ENCODE measurements at regions not wholly inside any gene's neighbourhood (a gene's known extent, or its start where the extent isn't known, plus 50 kb on each side); places are given as distances from the start of the nearest gene placed in this dataset.
"Not testable (repeated sequence)": the region's sequence is repeated elsewhere in the genome, so short reads cannot be mapped to it uniquely, and the experiment has no call there.

- Histone ChIP-seq H3K27ac (ENCODE audit: low read depth, low read length) (no peak overlapping the region), H3K4me3 (ENCODE audit: low read length) (no peak overlapping the region), H3K79me2 (ENCODE audit: control insufficient read depth, insufficient read depth, low read length) (no peaks in the 10 kb centered on the region), H2BK5ac (ENCODE audit: low read length) (no peak overlapping the region), H3K4ac (ENCODE audit: low read depth, low read length) (no peak overlapping the region), H4K5ac (ENCODE audit: low read length) (no peak overlapping the region), H3K4me1 (ENCODE audit: control insufficient read depth, low read depth, low read length) (no peaks in the 10 kb centered on the region), H3K4me2 (ENCODE audit: low read length) (no peak overlapping the region), H4K8ac (ENCODE audit: low read depth, low read length) (no peak overlapping the region), H3K27me3 (ENCODE audit: insufficient read depth, low read length, poor library complexity) (no peaks in the 10 kb centered on the region), H2BK120ac (ENCODE audit: low read depth, low read length) (no peak overlapping the region), H3K36me3 (ENCODE audit: control insufficient read depth, insufficient read depth, low read length) (no peaks in the 10 kb centered on the region), H2AK5ac (ENCODE audit: low read length) (no peak overlapping the region), H3K18ac (ENCODE audit: low read length) (no peak overlapping the region), H3K23ac (ENCODE audit: low read length) (no peak overlapping the region), H3K9ac (ENCODE audit: low read length) (no peak overlapping the region), H3K56ac (ENCODE audit: low read length) (no peak overlapping the region), H2BK15ac (replicated peaks; ENCODE audit: low read depth) (no peak overlapping the region), H3K79me1 (ENCODE audit: low read length) (no peaks in the 10 kb centered on the region)
- DNase-seq = no peak
- WGBS (ENCODE audit: extremely low coverage, insufficient coverage, low lambda C conversion rate) = no CpG with 5 or more reads among the region's 3 CpGs
These were observed 426.6 kb upstream of the CHRM2 start for GRCh38 chr7:136441835-136442234.

GRCh38 chr7:136431736-136432135 is 436.7 kb upstream of the CHRM2 start:
- H3K23ac ChIP-seq (ENCODE audit: low read length); H3K4me2 ChIP-seq (ENCODE audit: low read length); H3K36me3 ChIP-seq (ENCODE audit: control insufficient read depth, insufficient read depth, low read length); H2AK5ac ChIP-seq (ENCODE audit: low read length); H2BK120ac ChIP-seq (ENCODE audit: low read depth, low read length); H3K4ac ChIP-seq (ENCODE audit: low read depth, low read length); H3K4me3 ChIP-seq (ENCODE audit: low read length); H3K9ac ChIP-seq (ENCODE audit: low read length); H3K18ac ChIP-seq (ENCODE audit: low read length); H3K4me1 ChIP-seq (ENCODE audit: control insufficient read depth, low read depth, low read length); H4K8ac ChIP-seq (ENCODE audit: low read depth, low read length); DNase-seq; H3K79me1 ChIP-seq (ENCODE audit: low read length); H3K56ac ChIP-seq (ENCODE audit: low read length); H4K5ac ChIP-seq (ENCODE audit: low read length); H2BK15ac ChIP-seq (replicated peaks; ENCODE audit: low read depth); H3K27ac ChIP-seq (ENCODE audit: low read depth, low read length); H3K27me3 ChIP-seq (ENCODE audit: insufficient read depth, low read length, poor library complexity); H3K79me2 ChIP-seq (ENCODE audit: control insufficient read depth, insufficient read depth, low read length); H2BK5ac ChIP-seq (ENCODE audit: low read length): not testable (repeated sequence)
- WGBS (ENCODE audit: extremely low coverage, insufficient coverage, low lambda C conversion rate) = no CpG with 5 or more reads among the region's 3 CpGs

- no peaks in the 10 kb centered on the region for H3K27me3 ChIP-seq (ENCODE audit: insufficient read depth, low read length, poor library complexity)
- H3K56ac ChIP-seq (ENCODE audit: low read length) = no peak overlapping the region
- no peaks in the 10 kb centered on the region for H3K4me1 ChIP-seq (ENCODE audit: control insufficient read depth, low read depth, low read length)
- H3K4me3 ChIP-seq (ENCODE audit: low read length) = no peak overlapping the region
- H4K8ac ChIP-seq (ENCODE audit: low read depth, low read length) = no peak overlapping the region
- no peak overlapping the region for H4K5ac ChIP-seq (ENCODE audit: low read length)
- H2AK5ac ChIP-seq (ENCODE audit: low read length) = no peak overlapping the region
- H3K79me1 ChIP-seq (ENCODE audit: low read length) = no peaks in the 10 kb centered on the region
- H2BK15ac ChIP-seq (replicated peaks; ENCODE audit: low read depth) = no peak overlapping the region
- DNase-seq = no peak
- no peak overlapping the region for H3K4me2 ChIP-seq (ENCODE audit: low read length)
- no peak overlapping the region for H2BK5ac ChIP-seq (ENCODE audit: low read length)
- no peak overlapping the region for H2BK120ac ChIP-seq (ENCODE audit: low read depth, low read length)
- H3K18ac ChIP-seq (ENCODE audit: low read length) = no peak overlapping the region
- H3K79me2 ChIP-seq (ENCODE audit: control insufficient read depth, insufficient read depth, low read length) = no peaks in the 10 kb centered on the region
- no peak overlapping the region for H3K4ac ChIP-seq (ENCODE audit: low read depth, low read length)
- no peak overlapping the region for H3K9ac ChIP-seq (ENCODE audit: low read length)
- H3K23ac ChIP-seq (ENCODE audit: low read length) = no peak overlapping the region
- no peaks in the 10 kb centered on the region for H3K36me3 ChIP-seq (ENCODE audit: control insufficient read depth, insufficient read depth, low read length)
- H3K27ac ChIP-seq (ENCODE audit: low read depth, low read length) = no peak overlapping the region
These were observed 444.4 kb upstream of the CHRM2 start for GRCh38 chr7:136424058-136424457.

- H2BK120ac ChIP-seq (ENCODE audit: low read depth, low read length); H3K79me1 ChIP-seq (ENCODE audit: low read length); H3K18ac ChIP-seq (ENCODE audit: low read length); H2BK15ac ChIP-seq (replicated peaks; ENCODE audit: low read depth); H3K4me2 ChIP-seq (ENCODE audit: low read length); H3K27me3 ChIP-seq (ENCODE audit: insufficient read depth, low read length, poor library complexity); H3K27ac ChIP-seq (ENCODE audit: low read depth, low read length); H3K4ac ChIP-seq (ENCODE audit: low read depth, low read length); H3K23ac ChIP-seq (ENCODE audit: low read length); H3K4me3 ChIP-seq (ENCODE audit: low read length); H2BK5ac ChIP-seq (ENCODE audit: low read length); H4K5ac ChIP-seq (ENCODE audit: low read length); H3K4me1 ChIP-seq (ENCODE audit: control insufficient read depth, low read depth, low read length); H4K8ac ChIP-seq (ENCODE audit: low read depth, low read length); H2AK5ac ChIP-seq (ENCODE audit: low read length); H3K79me2 ChIP-seq (ENCODE audit: control insufficient read depth, insufficient read depth, low read length); H3K9ac ChIP-seq (ENCODE audit: low read length); DNase-seq; H3K36me3 ChIP-seq (ENCODE audit: control insufficient read depth, insufficient read depth, low read length); H3K56ac ChIP-seq (ENCODE audit: low read length): not testable (repeated sequence)
- no CpG with 5 or more reads among the region's 21 CpGs for WGBS (ENCODE audit: extremely low coverage, insufficient coverage, low lambda C conversion rate)
These were observed 442.6 kb upstream of the MTPN start for GRCh38 chr7:136419740-136420139.

- Histone ChIP-seq H3K23ac (ENCODE audit: low read length) (no peak overlapping the region), H2BK15ac (replicated peaks; ENCODE audit: low read depth) (no peak overlapping the region), H3K4me3 (ENCODE audit: low read length) (no peak overlapping the region), H3K4me2 (ENCODE audit: low read length) (no peak overlapping the region), H3K27me3 (ENCODE audit: insufficient read depth, low read length, poor library complexity) (no peaks in the 10 kb centered on the region), H3K4ac (ENCODE audit: low read depth, low read length) (no peak overlapping the region), H3K18ac (ENCODE audit: low read length) (no peak overlapping the region), H3K4me1 (ENCODE audit: control insufficient read depth, low read depth, low read length) (no peaks in the 10 kb centered on the region), H3K27ac (ENCODE audit: low read depth, low read length) (no peak overlapping the region), H2AK5ac (ENCODE audit: low read length) (no peak overlapping the region), H3K79me1 (ENCODE audit: low read length) (no peaks in the 10 kb centered on the region), H3K79me2 (ENCODE audit: control insufficient read depth, insufficient read depth, low read length) (no peaks in the 10 kb centered on the region), H2BK120ac (ENCODE audit: low read depth, low read length) (no peak overlapping the region), H3K36me3 (ENCODE audit: control insufficient read depth, insufficient read depth, low read length) (no peaks in the 10 kb centered on the region), H3K56ac (ENCODE audit: low read length) (no peak overlapping the region), H4K8ac (ENCODE audit: low read depth, low read length) (no peak overlapping the region), H4K5ac (ENCODE audit: low read length) (no peak overlapping the region), H3K9ac (ENCODE audit: low read length) (no peak overlapping the region), H2BK5ac (ENCODE audit: low read length) (no peak overlapping the region)
- no CpG with 5 or more reads among the region's 3 CpGs for WGBS (ENCODE audit: extremely low coverage, insufficient coverage, low lambda C conversion rate)
- no peak for DNase-seq
These were observed 435.8 kb upstream of the MTPN start for GRCh38 chr7:136412952-136413351.

GRCh38 chr7:136405931-136406777 is 429.0 kb upstream of the MTPN start:
- Histone ChIP-seq H3K23ac (ENCODE audit: low read length) (no peak overlapping the region), H3K4me1 (ENCODE audit: control insufficient read depth, low read depth, low read length) (no peaks in the 10 kb centered on the region), H3K79me1 (ENCODE audit: low read length) (no peaks in the 10 kb centered on the region), H2AK5ac (ENCODE audit: low read length) (no peak overlapping the region), H3K4me2 (ENCODE audit: low read length) (peak overlapping the region; percentile 54), H2BK15ac (replicated peaks; ENCODE audit: low read depth) (no peak overlapping the region), H3K4ac (ENCODE audit: low read depth, low read length) (no peak overlapping the region), H3K9ac (ENCODE audit: low read length) (peak overlapping the region; percentile 53), H3K27ac (ENCODE audit: low read depth, low read length) (no peak overlapping the region), H3K56ac (ENCODE audit: low read length) (peak overlapping the region; percentile 83), H3K36me3 (ENCODE audit: control insufficient read depth, insufficient read depth, low read length) (no peaks in the 10 kb centered on the region), H3K79me2 (ENCODE audit: control insufficient read depth, insufficient read depth, low read length) (no peaks in the 10 kb centered on the region), H4K5ac (ENCODE audit: low read length) (no peak overlapping the region), H2BK5ac (ENCODE audit: low read length) (no peak overlapping the region), H4K8ac (ENCODE audit: low read depth, low read length) (no peak overlapping the region), H3K27me3 (ENCODE audit: insufficient read depth, low read length, poor library complexity) (no peaks in the 10 kb centered on the region), H2BK120ac (ENCODE audit: low read depth, low read length) (no peak overlapping the region), H3K18ac (ENCODE audit: low read length) (no peak overlapping the region), H3K4me3 (ENCODE audit: low read length) (no peak overlapping the region)
- peak; percentile 88 for DNase-seq
- no CpG with 5 or more reads among the region's 17 CpGs for WGBS (ENCODE audit: extremely low coverage, insufficient coverage, low lambda C conversion rate)
